ENCODE measurements at regions not wholly inside any gene's neighbourhood (a gene's known extent, or its start where the extent isn't known, plus 50 kb on each side); places are given as distances from the start of the nearest gene placed in this dataset.

- no peaks in the 10 kb centered on the region for H3K79me2 ChIP-seq (ENCODE audit: insufficient read depth, low read length)
- WGBS (ENCODE audit: low lambda C conversion rate) = 2% methylated on average over 5 of the region's 5 CpGs
- H3K9me3 ChIP-seq (ENCODE audit: low read length) = peaks cover 49% of the 10 kb centered on the region
- intact Hi-C loops (cut with micrococcal nuclease; ENCODE audit: unreplicated experiment) (no loop called here), in situ Hi-C loops (cut with HindIII; ENCODE audit: extremely low pct_ligation_motif_present, low pct_unique_long_range_greater_than_20kb) (no loop called here)
- H3K27me3 ChIP-seq (ENCODE audit: control insufficient read depth in 1 of 2, insufficient read depth in 2 of 2, low read length in 2 of 2) = no peaks in the 10 kb centered on the region
- H2AFZ ChIP-seq (ENCODE audit: low read length) = no peak overlapping the region
- H3K4me1 ChIP-seq (ENCODE audit: insufficient read depth, low read length) = no peaks in the 10 kb centered on the region
- no peaks in the 10 kb centered on the region for H3K36me3 ChIP-seq (replicated peaks in 1 of 2; ENCODE audit: control insufficient read depth in 1 of 2, insufficient read depth in 2 of 2, low read length in 2 of 2)
- no peak overlapping the region for H3K4me3 ChIP-seq (replicated peaks in 1 of 3; ENCODE audit: insufficient read depth in 1 of 3, low read depth in 2 of 3, low read length in 3 of 3)
- no peak for DNase-seq (ENCODE audit: low spot score)
- BruUV-seq (replicated peaks) = no TSS peak
- no peak overlapping the region for H3K9ac ChIP-seq (ENCODE audit: insufficient read depth, low read depth, low read length)
- FAIRE-seq = no peak
- ChIA-PET CTCF (ENCODE audit: low intra/inter-chr PET ratio, low total read pairs) (no interaction called here), POLR2A (no interaction called here)
- no peak overlapping the region for H3K27ac ChIP-seq (ENCODE audit: extremely low read length, insufficient read depth, low read length)
- H3K4me2 ChIP-seq (ENCODE audit: low read depth, low read length) = no peak overlapping the region
- H4K20me1 ChIP-seq (ENCODE audit: insufficient read depth, low read length) = no peaks in the 10 kb centered on the region
- ATAC-seq = no peak
- TF ChIP-seq ZNF576 (CRISPR knock-in tag; IDR thresholded peaks at IDR 0.05) (no peak), FOXJ3 (CRISPR knock-in tag; IDR thresholded peaks at IDR 0.05; ENCODE audit: borderline replicate concordance) (no peak), JUN (CRISPR knock-in tag; IDR thresholded peaks at IDR 0.05) (no peak), ZNF557 (CRISPR knock-in tag; IDR thresholded peaks at IDR 0.05) (no peak), IRF2 (CRISPR knock-in tag; IDR thresholded peaks at IDR 0.05) (no peak), FLYWCH1 (CRISPR knock-in tag; IDR thresholded peaks at IDR 0.05) (no peak), DMTF1 (CRISPR knock-in tag; IDR thresholded peaks at IDR 0.05) (no peak), ETV5 (CRISPR knock-in tag; IDR thresholded peaks at IDR 0.05; ENCODE audit: borderline replicate concordance) (no peak), ZNF691 (CRISPR knock-in tag; IDR thresholded peaks at IDR 0.05; ENCODE audit: borderline replicate concordance, low read depth) (no peak), STAT6 (CRISPR knock-in tag; IDR thresholded peaks at IDR 0.05; ENCODE audit: borderline replicate concordance) (no peak), ZNF451 (CRISPR knock-in tag; IDR thresholded peaks at IDR 0.05) (no peak), IKZF1 (IDR thresholded peaks at IDR 0.05) (no peak), ZNF280D (CRISPR knock-in tag; IDR thresholded peaks at IDR 0.05) (no peak), SNAPC5 (CRISPR knock-in tag; IDR thresholded peaks at IDR 0.05; ENCODE audit: borderline replicate concordance) (no peak), HNRNPUL1 (IDR thresholded peaks at IDR 0.05; ENCODE audit: low read depth, low read length) (no peak)
Observed at GRCh38 chr20:11437611-11438380, 479.9 kb upstream of the BTBD3 start.
